HCT116 (cell line): ENCODE measurements at regions not wholly inside any gene's neighbourhood (a gene's known extent, or its start where the extent isn't known, plus 50 kb on each side); places are given as distances from the start of the nearest gene placed in this dataset.

Experiments used
- CEBPB ChIP-seq: IDR thresholded peaks from 2 replicates; pipeline ENCODE4 v1.6.1; 2012; ENCODE audit warnings: low read depth
- ELF1 ChIP-seq: IDR thresholded peaks from 2 replicates; pipeline ENCODE4 v1.6.1; 2012; ENCODE audit warnings: low read depth, borderline replicate concordance
- EZH2 ChIP-seq: fragments of 200-600 bp; sonication (generic); IDR thresholded peaks from 2 replicates; pipeline ENCODE4 v1.6.1; 2017; ENCODE audit warnings: antibody characterized with exemption, mixed run types
- FOSL1 ChIP-seq: IDR thresholded peaks from 2 replicates; pipeline ENCODE4 v1.6.1; 2012; ENCODE audit warnings: low read depth
- JUND ChIP-seq: IDR thresholded peaks from 2 replicates; pipeline ENCODE4 v1.6.1; 2012
- POLR2A ChIP-seq: IDR thresholded peaks from 2 replicates; pipeline ENCODE4 v1.7.0; 2011; ENCODE audit warnings: borderline replicate concordance; ENCODE audit not compliant: insufficient read depth, insufficient read length; ENCODE audit errors: extremely low read depth
- POLR2AphosphoS5 ChIP-seq: IDR thresholded peaks from 2 replicates; pipeline ENCODE4 v1.6.1; 2011; ENCODE audit warnings: mild to moderate bottlenecking, low read depth, low read length, moderate library complexity
- SP1 ChIP-seq: IDR thresholded peaks from 2 replicates; pipeline ENCODE4 v1.6.1; 2012; ENCODE audit warnings: low read depth
- TCF7L2 ChIP-seq: IDR thresholded peaks from 2 replicates; pipeline ENCODE4 v1.7.0; 2011; ENCODE audit warnings: borderline replicate concordance, inconsistent platforms; ENCODE audit not compliant: insufficient read depth, insufficient read length; ENCODE audit errors: extremely low read depth
- YY1 ChIP-seq: IDR thresholded peaks from 2 replicates; pipeline ENCODE4 v1.6.1; 2011; ENCODE audit warnings: low read length, low read depth, moderate library complexity, mild to moderate bottlenecking; ENCODE audit not compliant: insufficient replicate concordance; ENCODE audit errors: extremely low read depth
- TF ChIP-seq, protein P1 (sequence below), 3 experiments: fragments of 200-600 bp in 1 of 3; sonication (generic) in 1 of 3; IDR thresholded peaks in 2 of 3; conservative IDR thresholded peaks in 1 of 3; 2 replicates each; pipeline ENCODE4 v1.5.1; 2012 to 2017; ENCODE audit warnings: low read depth in 2 of 3, low read length in 2 of 3, antibody characterized with exemption in 1 of 3, borderline replicate concordance in 1 of 3, control low read depth in 1 of 3, mild to moderate bottlenecking in 1 of 3, mixed read lengths in 1 of 3, mixed run types in 1 of 3, moderate library complexity in 1 of 3; ENCODE audit not compliant: insufficient read depth in 1 of 3
- TF ChIP-seq, protein P2 (sequence below): IDR thresholded peaks from 2 replicates; pipeline ENCODE4 v1.6.1; 2012
- TF ChIP-seq, protein P3 (sequence below): IDR thresholded peaks from 2 replicates; pipeline ENCODE4 v1.6.1; 2012; ENCODE audit warnings: low read depth

DNA sequence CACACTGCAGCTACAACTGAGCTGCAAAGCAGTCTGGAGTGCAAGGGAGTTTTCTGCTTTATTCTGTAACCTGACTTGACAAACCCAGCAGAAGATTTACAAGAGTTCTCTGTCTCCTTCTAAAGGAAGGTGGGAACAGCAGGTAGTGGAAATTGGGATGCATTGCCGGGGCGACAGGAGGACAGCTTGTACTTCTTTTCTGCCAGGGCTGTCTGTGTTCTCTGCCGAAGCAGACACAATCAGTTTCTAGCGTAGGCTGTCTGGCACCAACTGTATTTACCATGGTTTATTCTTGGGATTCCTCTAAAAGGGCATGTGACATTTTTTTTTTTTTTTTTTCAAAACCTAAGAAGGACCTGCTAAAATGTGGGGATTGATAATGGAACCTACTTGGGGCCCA, 190.8 kb upstream of the GK2 start:
- TF ChIP-seq POLR2A, result no peak
- TF ChIP-seq FOSL1, result no peak
- TF ChIP-seq, protein P1, sequence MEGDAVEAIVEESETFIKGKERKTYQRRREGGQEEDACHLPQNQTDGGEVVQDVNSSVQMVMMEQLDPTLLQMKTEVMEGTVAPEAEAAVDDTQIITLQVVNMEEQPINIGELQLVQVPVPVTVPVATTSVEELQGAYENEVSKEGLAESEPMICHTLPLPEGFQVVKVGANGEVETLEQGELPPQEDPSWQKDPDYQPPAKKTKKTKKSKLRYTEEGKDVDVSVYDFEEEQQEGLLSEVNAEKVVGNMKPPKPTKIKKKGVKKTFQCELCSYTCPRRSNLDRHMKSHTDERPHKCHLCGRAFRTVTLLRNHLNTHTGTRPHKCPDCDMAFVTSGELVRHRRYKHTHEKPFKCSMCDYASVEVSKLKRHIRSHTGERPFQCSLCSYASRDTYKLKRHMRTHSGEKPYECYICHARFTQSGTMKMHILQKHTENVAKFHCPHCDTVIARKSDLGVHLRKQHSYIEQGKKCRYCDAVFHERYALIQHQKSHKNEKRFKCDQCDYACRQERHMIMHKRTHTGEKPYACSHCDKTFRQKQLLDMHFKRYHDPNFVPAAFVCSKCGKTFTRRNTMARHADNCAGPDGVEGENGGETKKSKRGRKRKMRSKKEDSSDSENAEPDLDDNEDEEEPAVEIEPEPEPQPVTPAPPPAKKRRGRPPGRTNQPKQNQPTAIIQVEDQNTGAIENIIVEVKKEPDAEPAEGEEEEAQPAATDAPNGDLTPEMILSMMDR (IDR thresholded peaks at IDR 0.05 in 2 of 3, conservative IDR thresholded peaks at IDR 0.05 in 1 of 3; ENCODE audit: borderline replicate concordance in 1 of 3, insufficient read depth in 1 of 3, low read depth in 2 of 3, low read length in 2 of 3), result no peak
- TF ChIP-seq, protein P2, sequence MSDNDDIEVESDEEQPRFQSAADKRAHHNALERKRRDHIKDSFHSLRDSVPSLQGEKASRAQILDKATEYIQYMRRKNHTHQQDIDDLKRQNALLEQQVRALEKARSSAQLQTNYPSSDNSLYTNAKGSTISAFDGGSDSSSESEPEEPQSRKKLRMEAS, result no peak
- TF ChIP-seq, protein P3, sequence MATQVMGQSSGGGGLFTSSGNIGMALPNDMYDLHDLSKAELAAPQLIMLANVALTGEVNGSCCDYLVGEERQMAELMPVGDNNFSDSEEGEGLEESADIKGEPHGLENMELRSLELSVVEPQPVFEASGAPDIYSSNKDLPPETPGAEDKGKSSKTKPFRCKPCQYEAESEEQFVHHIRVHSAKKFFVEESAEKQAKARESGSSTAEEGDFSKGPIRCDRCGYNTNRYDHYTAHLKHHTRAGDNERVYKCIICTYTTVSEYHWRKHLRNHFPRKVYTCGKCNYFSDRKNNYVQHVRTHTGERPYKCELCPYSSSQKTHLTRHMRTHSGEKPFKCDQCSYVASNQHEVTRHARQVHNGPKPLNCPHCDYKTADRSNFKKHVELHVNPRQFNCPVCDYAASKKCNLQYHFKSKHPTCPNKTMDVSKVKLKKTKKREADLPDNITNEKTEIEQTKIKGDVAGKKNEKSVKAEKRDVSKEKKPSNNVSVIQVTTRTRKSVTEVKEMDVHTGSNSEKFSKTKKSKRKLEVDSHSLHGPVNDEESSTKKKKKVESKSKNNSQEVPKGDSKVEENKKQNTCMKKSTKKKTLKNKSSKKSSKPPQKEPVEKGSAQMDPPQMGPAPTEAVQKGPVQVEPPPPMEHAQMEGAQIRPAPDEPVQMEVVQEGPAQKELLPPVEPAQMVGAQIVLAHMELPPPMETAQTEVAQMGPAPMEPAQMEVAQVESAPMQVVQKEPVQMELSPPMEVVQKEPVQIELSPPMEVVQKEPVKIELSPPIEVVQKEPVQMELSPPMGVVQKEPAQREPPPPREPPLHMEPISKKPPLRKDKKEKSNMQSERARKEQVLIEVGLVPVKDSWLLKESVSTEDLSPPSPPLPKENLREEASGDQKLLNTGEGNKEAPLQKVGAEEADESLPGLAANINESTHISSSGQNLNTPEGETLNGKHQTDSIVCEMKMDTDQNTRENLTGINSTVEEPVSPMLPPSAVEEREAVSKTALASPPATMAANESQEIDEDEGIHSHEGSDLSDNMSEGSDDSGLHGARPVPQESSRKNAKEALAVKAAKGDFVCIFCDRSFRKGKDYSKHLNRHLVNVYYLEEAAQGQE, result no peak
- no peak for TF ChIP-seq YY1
- no peak for TF ChIP-seq SP1
- TF ChIP-seq POLR2AphosphoS5, result no peak
- no peak for TF ChIP-seq TCF7L2
- no peak for TF ChIP-seq CEBPB
- no peak for TF ChIP-seq JUND
- TF ChIP-seq ELF1, result no peak
- TF ChIP-seq EZH2, result no peak
